ENCODE measurements at regions not wholly inside any gene's neighbourhood (a gene's known extent, or its start where the extent isn't known, plus 50 kb on each side); places are given as distances from the start of the nearest gene placed in this dataset.
"Not testable (repeated sequence)": the region's sequence is repeated elsewhere in the genome, so short reads cannot be mapped to it uniquely, and the experiment has no call there.

- ATAC-seq (ENCODE audit: low read depth) = no peak
These were observed 154.6 kb upstream of the POT1 start for GRCh38 chr7:125084196-125084595.

GRCh38 chr7:125074141-125074540 lies 144.5 kb upstream of the POT1 start:
- no peak overlapping the region for H3K27ac ChIP-seq (ENCODE audit: poor library complexity, severe bottlenecking)
- no peak overlapping the region for H3K4me3 ChIP-seq (ENCODE audit: severe bottlenecking)
- H3K27me3 ChIP-seq (ENCODE audit: insufficient read depth, poor library complexity, severe bottlenecking) = no peaks in the 10 kb centered on the region
- ATAC-seq (ENCODE audit: low read depth) (no peak), DNase-seq (ENCODE audit: low spot score) (no peak)
- no peaks in the 10 kb centered on the region for H3K9me3 ChIP-seq (ENCODE audit: severe bottlenecking)
- H3K36me3 ChIP-seq (ENCODE audit: low read depth) = no peaks in the 10 kb centered on the region
- no peaks in the 10 kb centered on the region for H3K4me1 ChIP-seq (ENCODE audit: insufficient read depth, poor library complexity, severe bottlenecking)
- no peak for TF ChIP-seq CTCF (IDR thresholded peaks at IDR 0.05; ENCODE audit: poor library complexity, severe bottlenecking)

More at GRCh38 chr7:125084196-125084595, 154.6 kb upstream of the POT1 start:
- Histone ChIP-seq H3K9me3 (ENCODE audit: severe bottlenecking) (no peaks in the 10 kb centered on the region), H3K4me3 (ENCODE audit: severe bottlenecking) (no peak overlapping the region), H3K36me3 (ENCODE audit: low read depth) (no peaks in the 10 kb centered on the region), H3K4me1 (ENCODE audit: insufficient read depth, poor library complexity, severe bottlenecking) (peaks cover 9% of the 10 kb centered on the region), H3K27me3 (ENCODE audit: insufficient read depth, poor library complexity, severe bottlenecking) (no peaks in the 10 kb centered on the region), H3K27ac (ENCODE audit: poor library complexity, severe bottlenecking) (no peak overlapping the region)
- DNase-seq (ENCODE audit: low spot score) = no peak
- no peak for TF ChIP-seq CTCF (IDR thresholded peaks at IDR 0.05; ENCODE audit: poor library complexity, severe bottlenecking)

GRCh38 chr7:125065546-125065945 lies 135.9 kb upstream of the POT1 start:
- no peak for DNase-seq (ENCODE audit: low spot score)
- Histone ChIP-seq H3K4me1 (ENCODE audit: insufficient read depth, poor library complexity, severe bottlenecking) (peaks cover 18% of the 10 kb centered on the region), H3K27me3 (ENCODE audit: insufficient read depth, poor library complexity, severe bottlenecking) (no peaks in the 10 kb centered on the region), H3K27ac (ENCODE audit: poor library complexity, severe bottlenecking) (no peak overlapping the region), H3K36me3 (ENCODE audit: low read depth) (no peaks in the 10 kb centered on the region), H3K4me3 (ENCODE audit: severe bottlenecking) (no peak overlapping the region), H3K9me3 (ENCODE audit: severe bottlenecking) (no peaks in the 10 kb centered on the region)
- no peak for TF ChIP-seq CTCF (IDR thresholded peaks at IDR 0.05; ENCODE audit: poor library complexity, severe bottlenecking)
- no peak for ATAC-seq (ENCODE audit: low read depth)

GRCh38 chr7:125065001-125065400 lies 135.4 kb upstream of the POT1 start:
- TF ChIP-seq CTCF (IDR thresholded peaks at IDR 0.05; ENCODE audit: poor library complexity, severe bottlenecking) = no peak
- no peak for DNase-seq (ENCODE audit: low spot score)
- H3K36me3 ChIP-seq (ENCODE audit: low read depth) = no peaks in the 10 kb centered on the region
- no peak overlapping the region for H3K27ac ChIP-seq (ENCODE audit: poor library complexity, severe bottlenecking)
- no peaks in the 10 kb centered on the region for H3K9me3 ChIP-seq (ENCODE audit: severe bottlenecking)
- H3K4me1 ChIP-seq (ENCODE audit: insufficient read depth, poor library complexity, severe bottlenecking) = peaks cover 18% of the 10 kb centered on the region
- no peak for ATAC-seq (ENCODE audit: low read depth)
- H3K4me3 ChIP-seq (ENCODE audit: severe bottlenecking) = no peak overlapping the region
- H3K27me3 ChIP-seq (ENCODE audit: insufficient read depth, poor library complexity, severe bottlenecking) = no peaks in the 10 kb centered on the region

- Histone ChIP-seq H3K27me3 (ENCODE audit: insufficient read depth, poor library complexity, severe bottlenecking) (no peaks in the 10 kb centered on the region), H3K36me3 (ENCODE audit: low read depth) (no peaks in the 10 kb centered on the region), H3K4me3 (ENCODE audit: severe bottlenecking) (no peak overlapping the region), H3K4me1 (ENCODE audit: insufficient read depth, poor library complexity, severe bottlenecking) (peaks cover 20% of the 10 kb centered on the region), H3K27ac (ENCODE audit: poor library complexity, severe bottlenecking) (peak overlapping the region; percentile 51), H3K9me3 (ENCODE audit: severe bottlenecking) (no peaks in the 10 kb centered on the region)
- no peak for TF ChIP-seq CTCF (IDR thresholded peaks at IDR 0.05; ENCODE audit: poor library complexity, severe bottlenecking)
- DNase-seq (ENCODE audit: low spot score) (no peak), ATAC-seq (ENCODE audit: low read depth) (peak; percentile 95)
These were observed 132.3 kb upstream of the POT1 start for GRCh38 chr7:125061776-125062397.

GRCh38 chr7:125061083-125061745 lies 131.6 kb upstream of the POT1 start:
- H3K27me3 ChIP-seq (ENCODE audit: insufficient read depth, poor library complexity, severe bottlenecking); H3K36me3 ChIP-seq (ENCODE audit: low read depth); H3K9me3 ChIP-seq (ENCODE audit: severe bottlenecking); DNase-seq (ENCODE audit: low spot score); H3K4me3 ChIP-seq (ENCODE audit: severe bottlenecking): not testable (repeated sequence)
- peak; percentile 59; the same call in 2 of the 3 replicates for ATAC-seq (ENCODE audit: low read depth)
- Histone ChIP-seq H3K27ac (ENCODE audit: poor library complexity, severe bottlenecking) (peak overlapping the region; percentile 51), H3K4me1 (ENCODE audit: insufficient read depth, poor library complexity, severe bottlenecking) (peaks cover 20% of the 10 kb centered on the region)
